SK-N-SH (cell line): ENCODE measurements at regions not wholly inside any gene's neighbourhood (a gene's known extent, or its start where the extent isn't known, plus 50 kb on each side); places are given as distances from the start of the nearest gene placed in this dataset.

Experiments
- CTCF ChIA-PET: fragments of 300-600, 350-600 bp; formaldehyde crosslinking; extraction: SDS; loops from one replicate; lab custom pipeline; 2021; lab: Yijun Ruan, JAX
- POLR2A ChIA-PET: fragments of 350-600 bp; sonication (Branson Sonifier 250); formaldehyde crosslinking; extraction: SDS; loops from one replicate; lab custom pipeline; 2020; ENCODE audit warnings: antibody characterized with exemption, inconsistent platforms; lab: Yijun Ruan, JAX
- DNase-seq: peaks from one replicate; pipeline ENCODE4 v3.0.0; 2012
- H2AFZ ChIP-seq: fragments of 200-600 bp; sonication (generic); 2 replicates; pipeline ENCODE4 v1.8.1; 2016; ENCODE audit warnings: antibody characterized with exemption, mild to moderate bottlenecking, low read depth
- H3F3A ChIP-seq: fragments of 200-600 bp; sonication (generic); replicated peaks from 2 replicates; pipeline ENCODE3; 2016; ENCODE audit warnings: antibody characterized with exemption, mild to moderate bottlenecking; ENCODE audit not compliant: insufficient read depth
- H3K27ac ChIP-seq, 2 experiments: fragments of 200-500 bp in 1 of 2; fragments of 200-600 bp in 1 of 2; sonication (Bioruptor generic) in 1 of 2; sonication (generic), shearing (Covaris generic) in 1 of 2; 2 replicates each; pipeline versions ENCODE4 v1.5.1 to v1.6.1; 2014 to 2016; ENCODE audit warnings: low read depth in 2 of 2, inconsistent platforms in 1 of 2, low read length in 1 of 2, mild to moderate bottlenecking in 1 of 2, mixed read lengths in 1 of 2
- H3K27me3 ChIP-seq: fragments of 200-600 bp; sonication (generic), shearing (Covaris generic); 2 replicates; pipeline ENCODE4 v1.6.1; 2016; ENCODE audit warnings: mixed run types; ENCODE audit not compliant: insufficient read depth
- H3K36me3 ChIP-seq, 2 experiments: fragments of 200-500 bp in 1 of 2; fragments of 200-600 bp in 1 of 2; sonication (Bioruptor generic) in 1 of 2; sonication (generic) in 1 of 2; replicated peaks in 1 of 2; 2 replicates each; pipeline versions ENCODE3 to v1.5.1; 2014 to 2016; ENCODE audit warnings: low read length in 1 of 2, mild to moderate bottlenecking in 1 of 2; ENCODE audit not compliant: insufficient read depth in 2 of 2, control insufficient read depth in 1 of 2
- H3K4me1 ChIP-seq, 2 experiments: fragments of 200-500 bp in 1 of 2; fragments of 200-600 bp in 1 of 2; sonication (Bioruptor generic) in 1 of 2; sonication (generic), shearing (Covaris generic) in 1 of 2; 2 replicates each; pipeline versions ENCODE4 v1.5.1 to v1.6.1; 2014 to 2016; ENCODE audit warnings: low read depth in 1 of 2, low read length in 1 of 2, mixed run types in 1 of 2; ENCODE audit not compliant: insufficient read depth in 2 of 2, control insufficient read depth in 1 of 2
- H3K4me2 ChIP-seq: fragments of 200-600 bp; sonication (generic), shearing (Covaris generic); 2 replicates; pipeline ENCODE4 v1.6.1; 2017; ENCODE audit warnings: mixed run types
- H3K4me3 ChIP-seq, 2 experiments: fragments of 200-500 bp in 1 of 2; fragments of 200-600 bp in 1 of 2; sonication (Bioruptor generic) in 1 of 2; sonication (generic), shearing (Covaris generic) in 1 of 2; 2 replicates each; pipeline versions ENCODE4 v1.5.1 to v1.8.1; 2014 to 2016; ENCODE audit warnings: low read depth in 2 of 2, inconsistent platforms in 1 of 2, low read length in 1 of 2, mild to moderate bottlenecking in 1 of 2, mixed read lengths in 1 of 2, moderate library complexity in 1 of 2
- H3K79me2 ChIP-seq: fragments of 200-600 bp; sonication (generic); 2 replicates; pipeline ENCODE4 v1.8.1; 2017; ENCODE audit warnings: mild to moderate bottlenecking; ENCODE audit not compliant: insufficient read depth
- H3K9ac ChIP-seq: fragments of 200-600 bp; sonication (generic); 2 replicates; pipeline ENCODE4 v1.6.1; 2017; ENCODE audit warnings: mixed run types
- H3K9me2 ChIP-seq: fragments of 200-600 bp; sonication (generic); 2 replicates; pipeline ENCODE4 v1.6.1; 2017; ENCODE audit warnings: mixed run types
- H3K9me3 ChIP-seq: fragments of 200-600 bp; sonication (generic); 2 replicates; pipeline ENCODE4 v1.6.1; 2017; ENCODE audit warnings: mixed run types, mild to moderate bottlenecking, moderate library complexity
- H4K20me1 ChIP-seq: fragments of 200-600 bp; sonication (generic); 2 replicates; pipeline ENCODE4 v1.6.1; 2017; ENCODE audit warnings: mild to moderate bottlenecking, mixed run types; ENCODE audit not compliant: insufficient read depth
- CTCF ChIP-seq: fragments of 200-600 bp; sonication (generic); IDR thresholded peaks from 2 replicates; pipeline ENCODE4 v1.6.1; 2017; ENCODE audit warnings: antibody characterized with exemption, mild to moderate bottlenecking, moderate library complexity
- FOXJ3 ChIP-seq: sonication (generic); formaldehyde crosslinking; IDR thresholded peaks from 2 replicates; pipeline ENCODE4 v1.5.1; 2020; ENCODE audit warnings: mild to moderate bottlenecking, missing genetic modification reagents
- FOXM1 ChIP-seq: IDR thresholded peaks from 2 replicates; pipeline ENCODE4 v1.4.0; 2012; ENCODE audit warnings: low read depth, mild to moderate bottlenecking
- GABPA ChIP-seq: IDR thresholded peaks from 2 replicates; pipeline ENCODE4 v1.4.0; 2012; ENCODE audit warnings: low read depth, mild to moderate bottlenecking
- IRF3 ChIP-seq: fragments of 150-350 bp; IDR thresholded peaks from 2 replicates; pipeline ENCODE4 v1.6.1; 2016; ENCODE audit warnings: mild to moderate bottlenecking, low read depth, low read length
- JUND ChIP-seq: IDR thresholded peaks from 2 replicates; pipeline ENCODE4 v1.4.0; 2012
- MEF2A ChIP-seq: IDR thresholded peaks from 2 replicates; pipeline ENCODE4 v1.4.0; 2012; ENCODE audit warnings: low read depth, borderline replicate concordance
- NFIC ChIP-seq: IDR thresholded peaks from 2 replicates; pipeline ENCODE4 v1.4.0; 2012; ENCODE audit warnings: borderline replicate concordance
- NRF1 ChIP-seq: IDR thresholded peaks from 2 replicates; pipeline ENCODE4 v1.6.1; 2012; ENCODE audit warnings: low read depth, mild to moderate bottlenecking, low read length
- RAD21 ChIP-seq: IDR thresholded peaks from 2 replicates; pipeline ENCODE4 v1.6.1; 2012; ENCODE audit warnings: mild to moderate bottlenecking, low read length
- RXRA ChIP-seq: IDR thresholded peaks from 2 replicates; pipeline ENCODE4 v1.4.0; 2012; ENCODE audit warnings: low read depth, mild to moderate bottlenecking, borderline replicate concordance
- TCF12 ChIP-seq: IDR thresholded peaks from 2 replicates; pipeline ENCODE4 v1.4.0; 2012
- WGBS: methylation state at CpG from one replicate; pipeline ENCODE4 v1.1.6; 2017; ENCODE audit warnings: low lambda C conversion rate; 5-methylcytosine and 5-hydroxymethylcytosine counted together
- TF ChIP-seq, protein P1 (sequence below): IDR thresholded peaks from 2 replicates; pipeline ENCODE4; 2012
- TF ChIP-seq, protein P2 (sequence below): IDR thresholded peaks from 2 replicates; pipeline ENCODE4 v1.4.0; 2012; ENCODE audit warnings: low read depth

- POLR2A ChIA-PET, result no interaction called here
- DNase-seq, result peak; percentile 10
- no peak overlapping the region for H3K4me2 ChIP-seq
Measured at GRCh38 chr4:186820391-186820891, 96.8 kb upstream of the FAT1 start.

DNA sequence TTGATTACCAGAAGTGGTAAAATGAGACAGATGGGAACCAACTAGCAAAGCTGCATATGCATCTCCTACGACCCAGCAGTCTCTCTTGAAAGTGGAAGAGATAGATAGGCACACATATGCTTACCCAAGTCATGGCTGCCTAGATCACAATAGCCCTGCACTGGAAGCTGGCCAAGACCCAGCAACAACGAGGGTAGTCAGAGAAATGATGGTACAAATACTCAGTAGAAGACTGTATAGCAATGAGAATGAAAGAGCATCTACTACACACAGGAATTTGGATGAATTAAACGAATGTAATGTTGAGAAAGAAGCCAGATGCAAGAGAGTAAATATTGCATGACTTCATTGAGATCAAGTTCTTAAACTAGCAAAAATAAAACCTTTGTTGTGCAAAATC is 100.3 kb upstream of the FAT1 start:
- H3K4me1 ChIP-seq, result peaks cover 0 to 12% of the 10 kb centered on the region in 2 experiments; a peak in 3 of 4 replicates
- H3K4me3 ChIP-seq, result no peak overlapping the region
- no peaks in the 10 kb centered on the region for H3K36me3 ChIP-seq
- H4K20me1 ChIP-seq, result no peaks in the 10 kb centered on the region
- H3F3A ChIP-seq, result no peaks in the 10 kb centered on the region
- H3K9ac ChIP-seq, result no peak overlapping the region
- H3K9me3 ChIP-seq, result no peaks in the 10 kb centered on the region
- H3K4me2 ChIP-seq, result no peak overlapping the region
- H3K9me2 ChIP-seq, result no peaks in the 10 kb centered on the region
- DNase-seq, result no peak
- H2AFZ ChIP-seq, result no peak overlapping the region
- H3K27me3 ChIP-seq, result no peaks in the 10 kb centered on the region
- POLR2A ChIA-PET, result no interaction called here
- 25% methylated on average over 3 of the region's 3 CpGs for WGBS
- TF ChIP-seq FOXM1, result no peak
- TF ChIP-seq FOXJ3, result no peak
- TF ChIP-seq, protein P1, sequence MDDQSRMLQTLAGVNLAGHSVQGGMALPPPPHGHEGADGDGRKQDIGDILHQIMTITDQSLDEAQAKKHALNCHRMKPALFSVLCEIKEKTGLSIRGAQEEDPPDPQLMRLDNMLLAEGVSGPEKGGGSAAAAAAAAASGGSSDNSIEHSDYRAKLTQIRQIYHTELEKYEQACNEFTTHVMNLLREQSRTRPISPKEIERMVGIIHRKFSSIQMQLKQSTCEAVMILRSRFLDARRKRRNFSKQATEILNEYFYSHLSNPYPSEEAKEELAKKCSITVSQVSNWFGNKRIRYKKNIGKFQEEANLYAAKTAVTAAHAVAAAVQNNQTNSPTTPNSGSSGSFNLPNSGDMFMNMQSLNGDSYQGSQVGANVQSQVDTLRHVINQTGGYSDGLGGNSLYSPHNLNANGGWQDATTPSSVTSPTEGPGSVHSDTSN, result no peak
- TF ChIP-seq NRF1, result no peak
- TF ChIP-seq RAD21, result no peak
- no peak for TF ChIP-seq TCF12
- TF ChIP-seq JUND, result no peak
- TF ChIP-seq IRF3, result no peak
- no peaks in the 10 kb centered on the region for H3K79me2 ChIP-seq
- CTCF ChIA-PET, result no interaction called here
- H3K27ac ChIP-seq, result no peak overlapping the region

More at GRCh38 chr4:186820391-186820891, 96.8 kb upstream of the FAT1 start:
- H3K27me3 ChIP-seq, result no peaks in the 10 kb centered on the region
- WGBS, result 25% methylated on average over 4 of the region's 4 CpGs
- no peaks in the 10 kb centered on the region for H3F3A ChIP-seq
- H4K20me1 ChIP-seq, result no peaks in the 10 kb centered on the region
- H3K4me1 ChIP-seq, result peaks cover 0 to 12% of the 10 kb centered on the region in 2 experiments; a peak in 3 of 4 replicates
- CTCF ChIA-PET, result no interaction called here
- H3K9me2 ChIP-seq, result no peaks in the 10 kb centered on the region
- TF ChIP-seq RXRA (no peak), CTCF (no peak), GABPA (no peak), MEF2A (0 out of 2 replicates have a peak, but pooled peaks have one; percentile 22), NFIC (peak; percentile 73), TCF12 (peak; percentile 24; the same call in 1 of the 2 replicates), JUND (peak; percentile 32; the same call in 1 of the 2 replicates)
- TF ChIP-seq, protein P2, sequence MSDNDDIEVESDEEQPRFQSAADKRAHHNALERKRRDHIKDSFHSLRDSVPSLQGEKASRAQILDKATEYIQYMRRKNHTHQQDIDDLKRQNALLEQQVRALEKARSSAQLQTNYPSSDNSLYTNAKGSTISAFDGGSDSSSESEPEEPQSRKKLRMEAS, result no peak
- TF ChIP-seq, protein P1, result peak; percentile 48
- H3K9ac ChIP-seq, result no peak overlapping the region
- H3K79me2 ChIP-seq, result no peaks in the 10 kb centered on the region
- H2AFZ ChIP-seq, result no peak overlapping the region
- H3K9me3 ChIP-seq, result no peaks in the 10 kb centered on the region
- H3K27ac ChIP-seq, result peak overlapping the region in 1 of 2 experiments; percentile 59; a peak in 3 of 4 replicates
- H3K36me3 ChIP-seq, result no peaks in the 10 kb centered on the region
- H3K4me3 ChIP-seq, result no peak overlapping the region
